Stromal cell of bone marrow (primary cell): ENCODE measurements at regions not wholly inside any gene's neighbourhood (a gene's known extent, or its start where the extent isn't known, plus 50 kb on each side); places are given as distances from the start of the nearest gene placed in this dataset.

ENCODE experiments used
- DNase-seq: peaks from one replicate; pipeline ENCODE4 v3.0.0-alpha.2; 2012; ENCODE audit warnings: low read depth

DNA sequence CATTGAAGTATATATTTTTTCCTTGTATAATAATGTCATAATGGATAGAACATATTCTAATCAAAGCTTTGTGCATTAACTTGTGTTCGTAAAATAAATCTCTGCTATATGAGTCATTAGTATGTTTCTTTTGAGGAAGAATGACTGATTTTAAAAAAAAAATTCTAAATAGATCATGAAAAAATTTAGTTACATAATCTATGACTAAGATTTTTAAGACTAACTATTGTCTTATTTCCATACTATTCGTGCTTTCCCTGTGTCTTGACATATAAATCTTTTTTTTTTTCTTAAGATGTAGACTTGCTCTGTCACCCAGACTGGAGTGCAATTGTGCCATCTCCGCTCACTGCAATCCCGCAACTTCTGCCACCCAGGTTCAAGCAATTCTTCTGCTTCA is 226.1 kb downstream of the DSEL start:
- no peak for DNase-seq

DNA sequence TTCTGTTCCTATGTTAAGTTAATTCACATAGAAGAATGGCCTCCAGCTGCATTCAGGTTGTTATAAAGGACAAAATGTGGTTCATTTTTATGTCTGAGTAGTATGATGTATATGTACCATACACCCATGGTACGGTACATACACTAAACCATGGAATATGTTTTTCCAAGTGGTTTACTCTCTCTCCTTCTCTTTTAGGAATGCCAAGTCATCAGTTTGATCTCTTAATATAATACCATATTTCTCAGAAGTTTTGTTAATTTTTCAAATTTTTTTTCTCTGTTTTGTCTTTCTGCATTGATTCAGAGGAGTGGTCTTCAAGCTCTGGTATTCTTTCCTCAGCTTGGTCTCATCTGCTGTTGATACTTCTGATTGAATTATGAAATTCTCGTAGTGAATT is 230.9 kb downstream of the DSEL start:
- no peak for DNase-seq

DNA sequence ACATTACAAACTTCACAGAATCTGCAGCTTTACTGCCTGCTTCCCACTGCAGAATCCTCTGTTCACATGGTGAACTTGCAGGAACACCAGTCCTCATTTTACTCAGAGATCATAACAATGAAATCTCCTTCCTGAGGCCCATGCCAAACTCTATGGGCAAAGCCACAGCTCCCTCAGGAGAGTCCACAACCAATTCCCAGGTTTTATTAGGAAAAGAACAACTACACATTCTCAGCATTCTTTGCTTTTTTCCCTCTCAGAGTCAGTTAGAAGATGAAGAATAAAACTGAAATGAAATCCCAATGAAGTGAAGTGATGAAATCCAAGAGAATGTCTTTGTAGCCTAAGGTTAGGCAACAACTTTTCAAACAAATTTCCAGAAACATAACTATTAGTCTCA is 233.7 kb downstream of the DSEL start:
- DNase-seq = peak; percentile 31

DNA sequence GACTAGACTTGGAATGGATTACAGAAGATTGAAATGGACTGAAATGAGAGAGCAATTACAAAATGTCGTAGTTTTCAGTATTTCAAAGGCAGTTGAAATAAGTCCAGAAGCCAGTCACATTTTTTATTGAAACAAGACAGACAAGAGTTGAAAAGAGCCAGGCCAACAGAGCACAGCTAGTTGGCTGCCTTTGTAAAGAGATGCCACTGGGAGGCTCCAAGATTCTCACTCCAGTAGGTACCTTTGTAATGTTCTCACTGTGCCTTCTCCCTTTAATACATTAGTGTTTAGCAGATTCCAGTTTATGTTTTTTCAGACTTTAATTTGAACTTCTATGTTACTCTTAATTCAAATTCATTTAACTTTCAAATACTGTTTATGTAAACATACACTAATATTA is 234.8 kb downstream of the DSEL start:
- no peak for DNase-seq

DNA sequence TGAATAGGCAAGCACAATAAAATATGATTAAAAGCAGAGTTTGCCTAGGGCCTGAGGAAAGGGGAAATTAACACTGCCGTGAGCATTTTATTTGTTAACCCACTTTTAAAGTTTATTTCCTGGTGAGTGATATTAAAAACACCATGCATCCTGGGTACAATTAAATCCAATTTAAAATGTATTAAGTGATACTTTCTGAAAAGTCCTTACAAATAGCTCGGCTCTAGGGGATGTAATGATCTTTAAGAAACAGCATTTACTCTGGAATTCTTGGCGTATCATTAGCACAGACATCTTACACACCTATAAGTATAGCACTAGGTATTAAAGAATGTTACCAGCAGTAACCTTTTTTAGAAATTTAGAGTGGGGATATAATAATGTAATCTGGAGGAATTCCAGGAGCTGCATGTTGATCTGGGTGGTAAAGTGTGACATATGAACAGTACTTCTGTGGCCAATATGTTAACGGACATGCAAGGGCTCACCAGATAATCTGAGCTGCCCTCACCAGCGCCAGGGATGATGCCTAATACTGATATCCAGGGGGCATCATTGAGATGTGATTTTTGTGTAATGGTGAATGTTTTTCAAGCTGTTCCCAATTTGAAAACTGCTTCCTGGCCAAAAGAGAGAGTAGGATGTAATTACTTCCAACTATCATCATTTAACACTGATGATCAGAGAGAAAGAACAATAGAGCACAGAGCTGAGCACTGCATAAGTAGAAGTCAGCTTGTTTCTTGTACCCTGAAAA is 235.9 kb downstream of the DSEL start:
- DNase-seq = no peak

DNA sequence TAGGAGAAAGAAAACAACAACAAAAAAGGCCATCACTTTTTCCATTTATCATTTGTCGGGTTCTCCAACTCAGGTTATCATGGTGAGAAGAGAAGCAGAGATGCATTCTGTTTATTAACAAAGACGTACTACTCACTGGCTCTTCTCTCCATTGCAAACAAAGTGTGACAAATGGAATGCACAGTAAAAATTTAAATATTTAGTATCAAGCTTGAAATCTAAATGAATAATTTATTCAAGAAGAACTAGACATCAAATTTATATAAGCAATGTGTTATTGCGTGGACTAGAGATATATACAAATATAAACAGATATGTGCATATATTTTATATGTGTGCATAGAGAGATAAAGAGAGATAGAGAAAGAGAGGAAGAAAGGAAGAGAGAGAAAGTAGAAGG is 236.5 kb downstream of the DSEL start:
- no peak for DNase-seq

DNA sequence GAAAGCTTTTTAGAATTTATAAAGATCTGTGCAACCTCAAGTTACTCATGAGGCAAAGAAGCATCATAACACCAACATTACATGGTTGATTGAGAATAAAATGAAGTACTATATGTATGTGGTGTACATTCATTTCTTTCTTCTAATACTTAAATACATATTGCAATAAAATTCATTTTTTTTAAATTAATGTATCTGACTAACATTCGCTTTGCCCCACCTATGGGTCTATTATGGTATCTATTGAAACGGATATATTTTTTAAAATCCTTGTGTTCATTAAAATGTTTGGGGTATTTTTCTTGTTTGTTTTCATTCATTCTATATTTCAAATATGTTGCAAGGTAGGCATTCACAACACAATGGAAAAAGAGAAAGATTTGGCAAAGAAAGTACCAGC is 237.5 kb downstream of the DSEL start:
- DNase-seq = no peak

DNA sequence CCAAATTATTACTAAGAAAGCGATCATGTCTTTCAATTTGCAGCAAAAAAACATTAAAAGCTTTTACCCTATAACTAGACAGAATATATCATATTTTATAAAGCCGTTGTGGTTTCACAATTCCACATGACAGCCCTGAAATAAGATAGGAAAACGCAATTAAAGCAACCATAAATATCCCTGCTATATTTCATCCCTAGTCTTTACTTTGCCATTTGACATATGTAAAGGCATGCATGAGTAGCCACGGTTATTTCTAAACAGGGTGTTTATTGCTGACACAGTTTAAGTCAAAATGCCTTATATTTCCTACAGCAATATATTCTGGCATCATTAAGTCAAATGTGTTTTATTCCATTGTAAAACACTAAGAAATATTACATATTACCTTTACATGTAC is 239.9 kb downstream of the DSEL start:
- DNase-seq = no peak

DNA sequence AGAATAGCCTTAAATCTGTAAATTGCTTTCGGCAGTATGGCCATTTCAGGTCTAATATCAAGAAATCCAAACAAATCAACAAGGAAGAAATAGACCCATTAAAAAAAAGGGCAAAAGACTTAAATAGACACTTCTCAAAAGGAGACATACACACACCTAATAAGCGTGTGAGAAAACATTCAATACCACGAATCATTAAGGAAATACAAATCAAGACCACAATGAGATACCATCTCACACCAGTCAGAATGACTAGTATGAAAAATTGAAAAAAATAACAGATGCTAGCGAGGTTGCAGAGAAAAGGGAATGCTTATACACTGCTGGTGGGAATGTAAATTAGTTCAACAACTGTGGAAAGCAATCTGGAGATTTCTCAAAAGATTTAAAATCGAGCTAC is 243.2 kb downstream of the DSEL start:
- DNase-seq = no peak

DNA sequence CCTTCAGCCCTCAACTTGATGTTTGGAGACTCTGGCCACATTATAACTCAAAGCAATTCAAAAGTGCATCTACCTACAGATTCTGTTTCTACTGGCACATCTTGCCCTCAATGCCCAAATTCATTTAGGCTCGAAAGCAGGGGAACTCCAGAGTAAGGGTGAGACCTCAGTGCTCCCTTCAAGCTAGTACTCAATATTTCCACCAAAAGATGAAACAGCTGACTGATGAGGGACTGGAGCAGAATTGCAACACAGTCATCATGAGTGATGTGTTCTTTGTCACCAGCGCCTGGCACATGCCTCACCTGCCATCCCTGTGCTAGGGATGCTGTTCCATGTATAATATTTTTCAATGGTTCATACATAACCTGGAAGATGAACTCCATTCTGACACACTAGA is 247.3 kb downstream of the DSEL start:
- no peak for DNase-seq

DNA sequence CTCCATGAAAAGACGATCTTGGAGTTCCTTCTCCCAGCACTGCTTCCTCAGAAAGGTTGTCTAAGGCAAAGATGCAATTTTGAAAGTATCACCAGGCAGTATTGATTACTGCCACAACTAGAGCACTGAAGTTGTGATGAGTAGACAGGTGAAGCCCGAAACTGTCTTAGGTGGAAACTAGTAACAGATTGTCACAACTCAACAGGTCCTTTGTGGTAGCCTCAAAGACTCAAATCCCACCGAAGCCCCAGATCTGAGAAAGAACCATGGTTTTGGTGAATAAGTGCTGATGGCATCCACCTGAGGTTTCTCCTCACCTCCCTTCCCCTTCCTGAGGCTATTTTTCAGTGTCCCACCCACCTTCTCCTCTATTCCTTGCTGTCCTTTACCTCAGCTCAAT is 248.0 kb downstream of the DSEL start:
- DNase-seq = no peak

DNA sequence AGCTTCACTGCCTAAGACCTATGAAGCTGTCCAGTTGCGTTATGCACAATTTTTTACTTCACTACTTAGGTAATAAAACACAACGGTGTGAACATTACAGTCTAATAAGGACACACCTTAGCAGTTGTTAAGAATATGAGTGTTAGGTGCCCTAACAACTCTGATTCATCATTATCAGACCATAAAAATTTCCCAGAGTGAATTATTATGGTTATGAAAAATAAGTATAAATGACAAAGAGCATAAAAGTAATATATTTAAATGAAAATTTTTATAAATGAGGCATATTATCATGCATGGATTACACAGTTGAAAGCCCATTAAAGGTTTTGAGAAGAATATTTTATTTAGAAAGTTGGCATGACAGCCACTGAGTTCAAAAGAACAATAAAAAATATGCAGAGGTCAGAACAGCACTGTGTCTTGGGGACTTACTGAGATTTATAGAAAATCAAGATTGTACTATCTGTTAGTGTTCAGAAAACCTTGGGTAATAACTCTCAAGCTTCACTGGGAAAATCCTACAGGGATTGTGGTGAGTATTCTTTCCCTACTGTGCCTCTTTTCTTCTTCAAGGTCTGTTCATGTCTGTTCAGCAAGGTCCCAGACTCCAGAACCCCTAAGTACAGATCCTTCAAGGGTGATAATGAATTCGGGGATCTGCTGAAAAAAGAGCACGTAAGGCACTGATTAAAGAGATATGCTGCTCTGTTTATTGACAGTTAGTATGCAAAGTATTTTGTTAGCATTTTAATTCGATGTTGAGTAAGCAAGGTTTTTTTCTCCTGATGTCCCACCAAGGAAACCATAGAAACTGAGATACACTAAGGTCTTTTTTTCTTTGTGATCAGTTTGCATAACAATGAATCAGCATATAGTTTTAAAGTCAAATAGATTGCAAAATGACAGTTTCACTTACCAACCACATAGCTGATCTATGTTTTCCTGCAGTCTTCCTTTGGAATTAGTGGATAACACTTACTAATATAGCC is 250.0 kb downstream of the DSEL start:
- peak; percentile 40 for DNase-seq

DNA sequence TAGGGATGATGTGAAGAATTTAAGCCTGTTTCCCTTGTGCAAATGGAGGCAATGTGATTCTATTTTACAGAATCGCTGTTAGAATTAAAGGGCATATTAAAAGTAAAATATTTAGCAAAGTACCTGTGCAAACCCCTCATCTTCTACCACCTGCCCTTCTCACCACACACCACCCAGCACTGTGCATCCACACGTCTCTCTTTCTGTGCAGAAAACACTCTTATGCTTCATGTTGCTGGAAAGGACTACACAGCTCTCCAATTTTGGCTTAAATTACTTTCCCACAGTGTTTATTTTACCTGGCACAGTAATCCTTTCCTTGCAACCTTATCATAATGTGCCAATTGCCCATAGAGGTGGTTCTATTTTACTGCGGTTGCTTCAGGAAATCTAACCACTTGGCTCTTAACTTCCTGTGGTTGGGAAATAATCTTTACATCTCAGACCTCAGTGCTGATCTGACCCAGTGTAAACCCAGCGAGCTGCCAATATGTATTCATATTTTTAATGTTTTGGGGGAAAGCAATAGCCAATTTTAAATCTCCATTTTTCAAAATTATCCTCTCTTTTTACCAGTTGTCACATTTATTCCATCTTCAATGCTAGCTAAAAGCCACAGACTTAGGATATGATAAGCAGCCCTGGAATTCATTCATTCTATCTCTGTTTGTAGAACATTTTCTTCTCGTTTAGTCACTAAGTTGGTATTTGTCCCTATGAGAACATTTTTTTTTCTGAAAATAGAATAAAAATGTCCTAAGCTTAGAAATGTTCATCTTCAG is 250.9 kb downstream of the DSEL start:
- DNase-seq = peak; percentile 46

DNA sequence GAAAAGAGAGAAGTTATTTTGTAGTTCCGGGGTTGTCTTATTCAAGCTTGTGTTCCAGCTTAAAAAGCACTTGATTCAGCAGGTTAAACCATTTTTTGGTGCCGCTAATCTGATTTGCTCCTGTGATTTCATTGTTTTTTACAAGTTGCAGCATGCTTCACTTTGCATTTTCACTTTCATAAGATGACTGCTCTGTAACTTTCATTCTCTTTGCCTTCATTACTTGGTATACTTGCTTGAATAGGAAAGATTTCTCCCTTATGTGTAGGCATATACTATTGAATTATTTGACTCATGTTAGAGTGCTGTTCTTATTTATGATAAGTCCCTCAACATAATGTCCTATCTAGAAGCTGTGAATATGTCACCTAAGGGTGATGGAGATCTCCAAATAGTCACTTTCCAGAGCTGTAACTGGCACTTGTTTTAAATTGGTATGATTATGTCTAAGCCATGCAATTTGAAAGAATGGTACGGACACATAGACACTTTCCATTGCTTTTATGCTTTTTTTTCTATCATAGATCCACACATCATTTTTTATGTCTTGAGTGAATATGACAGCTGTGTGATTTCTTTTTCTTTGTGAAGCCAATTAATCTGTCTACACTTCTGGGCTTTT is 254.5 kb downstream of the DSEL start:
- no peak for DNase-seq

DNA sequence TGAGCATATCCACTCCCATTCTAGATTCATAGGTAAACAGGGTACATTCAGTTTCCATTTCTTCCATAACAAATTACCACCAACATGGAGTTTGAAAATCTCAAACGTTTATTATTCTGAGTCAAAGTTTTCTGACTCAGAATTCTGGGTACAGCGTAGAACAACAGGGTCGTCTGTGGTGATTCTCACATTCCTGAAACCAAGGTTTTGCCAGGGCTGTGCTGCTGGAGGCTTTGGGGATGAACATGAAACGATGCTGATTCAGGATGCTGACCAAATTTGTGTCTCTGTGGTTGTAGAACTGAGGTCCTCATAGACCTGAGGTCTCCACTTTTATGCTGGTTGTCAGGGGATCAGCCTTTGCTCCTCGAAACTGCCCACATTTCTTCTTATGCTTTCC is 255.7 kb downstream of the DSEL start:
- DNase-seq = no peak

DNA sequence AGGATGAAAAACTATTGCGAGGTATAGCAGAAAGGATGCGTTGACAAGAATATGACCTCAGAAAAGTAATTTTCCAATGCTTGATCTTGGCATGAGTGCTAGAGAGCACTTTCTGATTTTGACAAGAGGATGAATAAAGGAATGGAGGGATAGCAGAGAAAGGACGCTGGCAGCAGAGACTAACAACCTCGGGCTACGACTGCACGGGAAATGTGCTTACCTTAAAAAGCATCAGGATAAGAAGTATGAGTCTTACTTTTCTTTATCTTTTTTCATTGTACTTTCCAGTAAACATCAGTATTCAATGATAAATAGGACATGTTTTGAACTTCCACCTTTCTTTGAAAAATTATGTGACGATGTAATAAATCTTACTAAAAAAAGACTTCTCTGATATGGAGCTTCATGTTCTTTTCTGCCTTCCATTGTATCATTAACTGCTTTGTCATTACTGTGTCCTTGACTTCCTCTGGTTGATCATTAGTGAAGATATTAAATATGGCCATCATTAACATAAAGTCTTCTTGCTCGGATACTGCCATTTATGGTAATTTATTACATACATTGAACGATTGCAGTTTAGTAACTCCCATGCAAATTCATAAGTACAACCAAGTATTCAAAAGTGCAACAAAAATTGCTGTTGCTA is 265.6 kb downstream of the DSEL start:
- no peak for DNase-seq

DNA sequence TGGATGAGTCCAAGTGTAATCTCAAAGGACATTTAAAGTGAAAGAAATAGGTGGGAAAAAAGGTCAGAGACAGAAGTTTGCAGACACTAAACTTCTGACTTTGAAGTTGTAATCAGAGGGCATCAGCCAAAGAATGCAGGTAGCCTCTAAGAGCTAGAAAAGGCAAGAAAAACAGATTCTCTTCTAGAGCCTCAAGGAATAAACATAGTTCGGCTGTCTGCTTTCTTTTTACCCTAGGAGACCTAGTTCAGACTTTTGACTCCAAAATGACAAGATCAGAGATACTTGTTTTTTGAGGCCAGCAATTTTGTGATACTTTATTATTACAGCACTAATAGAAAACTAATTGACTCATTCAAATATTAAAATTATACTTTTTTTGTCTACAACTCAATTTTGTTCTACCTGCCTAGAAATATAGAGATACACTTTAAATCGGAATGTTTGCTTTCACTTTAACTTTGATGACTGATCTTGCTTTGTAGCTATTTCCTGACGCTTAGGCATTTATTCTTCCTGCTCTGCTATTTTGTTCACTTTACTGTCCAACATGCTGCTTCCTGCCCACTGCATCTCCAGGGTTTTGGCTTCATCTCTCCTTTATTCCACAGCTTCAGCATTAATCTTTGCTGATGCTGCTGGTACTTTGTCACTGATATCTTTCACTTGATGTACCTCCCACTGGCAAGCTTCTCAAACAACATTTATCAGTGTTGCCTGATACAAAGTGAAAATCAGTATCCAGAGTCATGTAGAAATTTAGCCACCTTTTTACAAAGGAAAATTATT is 272.5 kb downstream of the DSEL start:
- DNase-seq = no peak

DNA sequence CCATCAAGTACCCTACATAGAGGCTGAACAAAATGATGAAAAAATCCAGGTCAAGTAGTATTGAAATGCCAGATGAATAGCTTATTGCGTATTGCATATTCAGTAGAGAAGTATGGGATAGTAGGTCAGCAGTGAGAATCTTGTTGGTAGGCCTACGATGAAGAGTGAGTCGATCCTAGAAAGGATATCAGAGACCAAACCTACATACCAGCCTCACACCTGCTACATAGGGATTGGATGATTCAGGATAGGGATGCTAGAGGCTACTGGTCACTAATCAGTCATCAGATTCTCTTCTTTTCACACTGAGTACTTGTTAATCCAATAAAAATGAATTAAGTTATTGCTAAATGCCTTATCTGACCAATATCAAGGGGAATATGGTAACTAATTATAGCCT is 274.5 kb downstream of the DSEL start:
- no peak for DNase-seq

DNA sequence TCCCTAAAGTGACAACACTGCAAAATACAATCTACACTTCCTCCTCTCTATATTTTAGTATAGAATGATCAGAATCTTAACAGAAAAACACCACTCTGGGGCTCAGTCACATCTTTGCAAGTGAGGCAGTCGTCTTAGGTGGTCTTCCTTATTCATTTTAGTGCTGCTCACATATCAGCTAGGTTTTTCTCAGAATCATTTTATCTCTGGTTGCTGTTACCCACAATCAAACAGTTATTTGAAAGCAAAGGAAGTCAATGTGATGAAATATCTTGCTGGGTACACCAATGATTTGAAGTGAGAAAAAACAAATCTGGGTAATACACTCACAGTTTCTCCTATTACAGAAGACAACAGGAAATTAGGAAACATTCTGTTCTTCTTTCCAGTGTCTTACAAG is 275.2 kb downstream of the DSEL start:
- no peak for DNase-seq

DNA sequence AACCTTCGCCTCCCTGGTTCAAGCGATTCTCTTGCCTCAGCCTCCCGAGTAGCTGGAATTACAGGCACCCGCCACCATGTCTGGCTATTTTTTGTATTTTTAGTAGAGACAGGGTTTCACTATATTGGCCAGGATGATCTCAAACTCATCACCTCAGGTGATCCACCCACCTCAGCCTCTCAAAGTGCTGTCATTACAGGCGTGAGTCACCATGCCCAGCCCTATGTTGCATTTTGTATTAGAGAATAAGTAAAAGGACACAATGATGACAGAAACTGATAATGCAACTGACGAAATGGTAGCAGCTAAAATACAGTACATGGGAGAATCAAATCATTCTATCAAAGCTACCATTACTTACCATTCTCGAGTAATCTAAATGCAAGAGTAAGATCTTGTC is 276.7 kb downstream of the DSEL start:
- DNase-seq = no peak

DNA sequence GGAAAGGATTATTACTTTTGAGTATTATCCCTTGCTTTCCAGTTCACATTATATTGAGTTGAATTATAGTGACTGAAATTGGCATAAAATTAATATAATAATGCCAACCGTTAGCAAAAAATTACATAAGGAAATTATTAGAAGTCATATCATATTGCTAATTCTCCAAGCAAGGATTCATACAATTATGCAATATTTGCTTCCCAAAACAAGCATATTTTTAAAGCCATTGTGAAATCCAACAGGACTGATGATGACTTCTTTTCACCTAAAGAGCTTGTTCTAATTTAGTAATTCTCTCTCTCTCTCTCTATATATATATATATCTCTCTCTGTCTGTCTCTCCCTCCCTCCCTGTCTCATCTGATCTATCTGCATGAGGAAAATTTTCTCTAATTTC is 283.5 kb downstream of the DSEL start:
- no peak for DNase-seq
